GM12875 (cell line): ENCODE measurements at regions not wholly inside any gene's neighbourhood (a gene's known extent, or its start where the extent isn't known, plus 50 kb on each side); places are given as distances from the start of the nearest gene placed in this dataset.

ENCODE experiments used
- H3K4me3 ChIP-seq: one replicate; pipeline ENCODE4 v1.5.1; 2011; ENCODE audit warnings: low read depth, low read length, control low read depth
- TF ChIP-seq, protein P1 (sequence below): IDR thresholded peaks from 2 replicates; pipeline ENCODE4 v1.5.1; 2011; ENCODE audit warnings: low read depth, mild to moderate bottlenecking, control low read depth, inconsistent platforms, low read length, moderate library complexity, borderline replicate concordance; ENCODE audit not compliant: insufficient read depth

DNA sequence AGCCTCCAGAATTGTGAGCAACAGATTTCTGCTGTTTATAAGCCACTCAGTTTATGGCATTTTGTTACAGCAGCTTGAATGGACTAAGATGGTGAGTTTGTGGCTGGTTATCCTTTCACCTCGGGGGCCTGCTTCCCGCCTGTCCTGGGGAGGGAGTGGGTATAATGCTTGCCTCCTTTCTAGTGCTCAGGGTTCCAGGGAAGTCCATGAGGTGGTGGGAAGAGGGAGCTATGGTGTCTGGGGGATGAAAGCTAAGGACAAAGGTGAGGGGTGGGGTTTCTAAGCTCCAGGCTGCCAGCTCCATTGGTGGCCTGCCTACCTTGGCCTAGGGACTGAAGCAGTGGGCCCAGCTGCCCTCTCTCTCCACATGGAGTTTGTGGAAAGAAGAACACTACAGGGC is 50.2 kb upstream of the SDK2 start:
- TF ChIP-seq, protein P1, sequence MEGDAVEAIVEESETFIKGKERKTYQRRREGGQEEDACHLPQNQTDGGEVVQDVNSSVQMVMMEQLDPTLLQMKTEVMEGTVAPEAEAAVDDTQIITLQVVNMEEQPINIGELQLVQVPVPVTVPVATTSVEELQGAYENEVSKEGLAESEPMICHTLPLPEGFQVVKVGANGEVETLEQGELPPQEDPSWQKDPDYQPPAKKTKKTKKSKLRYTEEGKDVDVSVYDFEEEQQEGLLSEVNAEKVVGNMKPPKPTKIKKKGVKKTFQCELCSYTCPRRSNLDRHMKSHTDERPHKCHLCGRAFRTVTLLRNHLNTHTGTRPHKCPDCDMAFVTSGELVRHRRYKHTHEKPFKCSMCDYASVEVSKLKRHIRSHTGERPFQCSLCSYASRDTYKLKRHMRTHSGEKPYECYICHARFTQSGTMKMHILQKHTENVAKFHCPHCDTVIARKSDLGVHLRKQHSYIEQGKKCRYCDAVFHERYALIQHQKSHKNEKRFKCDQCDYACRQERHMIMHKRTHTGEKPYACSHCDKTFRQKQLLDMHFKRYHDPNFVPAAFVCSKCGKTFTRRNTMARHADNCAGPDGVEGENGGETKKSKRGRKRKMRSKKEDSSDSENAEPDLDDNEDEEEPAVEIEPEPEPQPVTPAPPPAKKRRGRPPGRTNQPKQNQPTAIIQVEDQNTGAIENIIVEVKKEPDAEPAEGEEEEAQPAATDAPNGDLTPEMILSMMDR, result no peak

DNA sequence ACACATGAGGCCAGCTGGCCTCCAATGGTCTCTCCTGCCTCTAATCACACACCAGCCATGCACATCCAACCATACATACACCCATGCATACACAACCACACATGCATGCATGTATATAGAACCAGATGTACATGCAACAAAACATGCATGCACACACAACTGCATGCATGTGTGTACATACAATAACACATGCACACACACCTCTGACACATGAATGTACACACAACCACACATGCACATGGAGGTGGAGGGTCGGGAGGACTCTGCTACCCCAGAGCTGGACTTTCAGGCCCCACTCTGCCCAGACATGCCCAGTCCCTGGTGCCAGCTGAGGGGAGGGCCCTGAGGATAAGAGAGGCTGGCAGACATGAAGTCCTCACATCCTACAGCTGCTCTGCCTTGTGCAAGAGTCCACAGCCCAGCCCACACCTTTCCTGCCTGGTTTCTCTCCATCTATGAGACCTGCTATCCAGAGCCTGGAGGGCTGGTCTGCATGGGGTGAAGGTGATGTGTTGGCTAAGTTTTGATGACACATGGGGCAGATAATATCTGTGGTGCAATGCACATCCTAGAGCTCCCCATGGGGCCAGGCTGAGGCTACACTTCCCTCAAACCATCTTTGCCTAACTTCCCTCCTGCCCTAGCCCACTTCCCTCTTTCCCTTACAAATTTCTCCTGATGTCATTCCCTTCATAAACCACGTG is 50.9 kb upstream of the SDK2 start:
- TF ChIP-seq, protein P1, result no peak

More for the DNA sequence above, 50.2 kb upstream of the SDK2 start:
- no peak overlapping the region for H3K4me3 ChIP-seq

DNA sequence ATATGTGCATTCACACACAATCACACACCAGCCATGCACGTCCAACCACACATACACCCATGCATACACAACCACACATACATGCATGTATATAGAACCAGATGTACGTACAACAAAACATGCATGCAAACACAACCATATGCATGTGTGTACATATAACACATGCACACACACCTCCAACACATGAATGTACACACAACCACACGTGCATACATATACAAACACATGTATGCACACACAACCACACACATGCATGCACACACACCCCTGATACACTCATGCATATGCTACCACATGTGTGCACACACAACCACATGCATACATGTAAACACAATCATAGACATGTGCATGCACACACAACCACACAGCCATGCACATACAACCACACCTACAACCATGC is 52.0 kb upstream of the SDK2 start:
- TF ChIP-seq, protein P1, result no peak

More for the DNA sequence above, 50.9 kb upstream of the SDK2 start:
- no peak overlapping the region for H3K4me3 ChIP-seq

DNA sequence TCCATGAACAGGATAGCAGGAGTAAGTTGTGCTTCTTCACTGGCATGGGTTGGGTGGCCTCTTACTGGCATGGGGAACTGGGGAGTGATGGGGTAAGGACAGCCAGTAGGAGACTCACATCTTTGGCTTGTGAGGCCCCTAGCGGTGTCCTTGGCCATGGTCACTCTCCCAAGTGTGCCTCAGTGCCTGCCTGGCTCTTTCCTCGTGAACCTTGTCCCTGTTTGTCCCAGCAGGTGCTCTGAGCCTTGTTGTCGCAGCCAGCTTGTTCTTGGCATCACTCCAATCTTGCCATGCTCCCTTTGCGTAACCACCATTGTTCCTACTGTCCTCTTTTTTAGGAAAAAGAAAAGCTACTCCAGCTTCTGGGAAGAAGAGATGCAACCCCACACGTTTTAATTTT is 53.6 kb upstream of the SDK2 start:
- TF ChIP-seq, protein P1, result no peak

More for the DNA sequence above, 52.0 kb upstream of the SDK2 start:
- no peak overlapping the region for H3K4me3 ChIP-seq

DNA sequence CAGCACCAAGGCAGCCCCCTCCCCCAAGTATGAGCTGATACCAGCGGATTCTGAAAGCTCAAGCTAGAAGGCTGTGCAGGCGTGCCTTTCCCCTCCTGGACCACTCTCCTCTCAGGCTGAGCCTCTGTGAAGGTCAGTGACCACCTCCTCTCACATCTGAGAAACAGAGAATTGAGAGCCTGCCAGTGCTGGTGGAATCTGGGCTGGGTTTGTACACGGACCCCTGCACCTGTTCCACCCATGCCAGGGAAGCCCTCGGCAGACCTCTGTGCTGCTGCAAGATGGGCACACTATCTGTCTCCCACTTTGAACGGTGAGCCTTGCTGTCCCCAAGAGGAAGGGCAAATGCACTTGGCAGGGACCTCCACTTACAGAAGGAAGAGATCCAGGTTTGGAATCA is 54.7 kb upstream of the SDK2 start:
- TF ChIP-seq, protein P1, result no peak
- H3K4me3 ChIP-seq, result no peak overlapping the region

More for the DNA sequence above, 53.6 kb upstream of the SDK2 start:
- no peak overlapping the region for H3K4me3 ChIP-seq

DNA sequence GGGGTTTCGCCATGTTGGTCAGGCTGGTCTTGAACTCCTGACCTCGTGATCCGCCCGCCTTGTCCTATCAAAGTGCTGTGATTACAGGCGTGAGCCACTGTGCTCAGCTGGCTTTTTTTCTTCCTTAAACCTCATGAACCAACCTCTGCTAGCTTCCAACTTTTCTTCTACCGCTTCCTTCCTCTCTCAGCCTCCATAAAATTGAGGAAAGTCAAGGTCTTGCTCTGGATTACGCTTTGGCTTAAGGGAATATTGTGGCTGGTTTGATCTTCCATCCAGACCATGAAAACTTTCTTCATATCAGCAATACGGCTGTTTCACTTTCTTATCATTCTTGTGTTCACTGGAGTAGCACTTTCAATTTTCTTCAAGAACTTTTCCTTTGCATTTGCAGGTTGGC is 57.5 kb upstream of the SDK2 start:
- TF ChIP-seq, protein P1, result no peak

DNA sequence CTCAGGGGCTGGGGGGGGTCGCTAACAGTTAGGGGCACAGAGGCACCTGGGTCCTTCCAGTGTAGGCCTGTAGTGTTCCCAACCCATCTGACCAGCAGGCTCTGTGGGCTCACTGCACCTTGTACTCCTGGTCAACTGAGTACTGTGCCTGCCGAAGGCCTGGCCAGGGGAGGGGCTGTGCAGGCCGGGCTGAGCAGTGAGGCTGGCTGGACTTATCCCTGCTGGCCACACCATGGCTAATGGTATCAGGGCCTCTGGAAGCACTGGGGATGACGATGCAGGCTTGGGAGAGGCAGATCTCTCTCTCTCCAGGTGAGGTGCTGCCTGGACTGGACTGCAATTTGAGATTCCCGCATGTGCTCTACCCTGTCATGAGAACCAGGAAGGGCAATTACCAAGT is 58.9 kb upstream of the SDK2 start:
- H3K4me3 ChIP-seq, result no peak overlapping the region
- TF ChIP-seq, protein P1, result no peak

More for the DNA sequence above, 57.5 kb upstream of the SDK2 start:
- no peak overlapping the region for H3K4me3 ChIP-seq
